HEK293T (cell line): ENCODE measurements at regions not wholly inside any gene's neighbourhood (a gene's known extent, or its start where the extent isn't known, plus 50 kb on each side); places are given as distances from the start of the nearest gene placed in this dataset.

ENCODE experiments used
- CTCF ChIA-PET: fragments of 350-600 bp; formaldehyde crosslinking; extraction: SDS; loops from one replicate; lab custom pipeline; 2021; ENCODE audit warnings: antibody characterized with exemption, inconsistent platforms; lab: Yijun Ruan, JAX
- POLR2A ChIA-PET: fragments of 350-600 bp; formaldehyde crosslinking; extraction: SDS; loops from one replicate; lab custom pipeline; 2020; ENCODE audit warnings: antibody characterized with exemption, inconsistent platforms; lab: Yijun Ruan, JAX
- DNase-seq: peaks from one replicate; pipeline ENCODE4 v3.0.0; 2012; ENCODE audit warnings: mixed read lengths; ENCODE audit errors: extremely low spot score
- ARNT ChIP-seq: fragments of 450-650 bp; IDR thresholded peaks from 2 replicates; pipeline ENCODE4 v1.6.1; 2017; ENCODE audit warnings: mild to moderate bottlenecking
- BHLHE40 ChIP-seq: fragments of 450-650 bp; IDR thresholded peaks from 2 replicates; pipeline ENCODE4 v1.6.1; 2016; ENCODE audit warnings: mild to moderate bottlenecking, moderate library complexity, borderline replicate concordance
- CTBP1 ChIP-seq: fragments of 450-650 bp; IDR thresholded peaks from 2 replicates; pipeline ENCODE4 v1.6.1; 2016; ENCODE audit warnings: borderline replicate concordance
- ELF4 ChIP-seq: fragments of 450-650 bp; IDR thresholded peaks from 2 replicates; pipeline ENCODE4 v1.6.1; 2017; ENCODE audit warnings: antibody characterized with exemption
- FOXA1 ChIP-seq: fragments of 450-650 bp; IDR thresholded peaks from 2 replicates; pipeline ENCODE4 v1.6.1; 2016; ENCODE audit warnings: mild to moderate bottlenecking
- FOXK2 ChIP-seq: fragments of 450-650 bp; IDR thresholded peaks from 2 replicates; pipeline ENCODE4 v1.6.1; 2016; ENCODE audit warnings: mild to moderate bottlenecking
- FOXM1 ChIP-seq: fragments of 450-650 bp; IDR thresholded peaks from 2 replicates; pipeline ENCODE4 v1.6.1; 2017; ENCODE audit warnings: mild to moderate bottlenecking, borderline replicate concordance
- HDGF ChIP-seq: fragments of 450-650 bp; IDR thresholded peaks from 2 replicates; pipeline ENCODE4 v1.6.1; 2017; ENCODE audit warnings: antibody characterized with exemption, borderline replicate concordance
- L3MBTL2 ChIP-seq: fragments of 450-650 bp; conservative IDR thresholded peaks from 2 replicates; pipeline ENCODE4 v1.6.1; 2016; ENCODE audit warnings: mild to moderate bottlenecking
- LEF1 ChIP-seq: fragments of 450-650 bp; IDR thresholded peaks from 2 replicates; pipeline ENCODE4 v1.6.1; 2017; ENCODE audit warnings: mild to moderate bottlenecking, borderline replicate concordance
- NFRKB ChIP-seq: fragments of 450-650 bp; IDR thresholded peaks from 2 replicates; pipeline ENCODE4 v1.6.1; 2016; ENCODE audit warnings: mild to moderate bottlenecking, moderate library complexity
- SP1 ChIP-seq: fragments of 450-650 bp; IDR thresholded peaks from 2 replicates; pipeline ENCODE4 v1.6.1; 2017
- SUZ12 ChIP-seq: fragments of 450-650 bp; IDR thresholded peaks from 2 replicates; pipeline ENCODE4 v1.6.1; 2016; ENCODE audit warnings: mild to moderate bottlenecking
- TARDBP ChIP-seq: fragments of 450-650 bp; IDR thresholded peaks from 2 replicates; pipeline ENCODE4 v1.6.1; 2016
- ZNF384 ChIP-seq: fragments of 450-650 bp; IDR thresholded peaks from 2 replicates; pipeline ENCODE4 v1.6.1; 2016
- TF ChIP-seq, protein P1 (sequence below): fragments of 450-650 bp; IDR thresholded peaks from 2 replicates; pipeline ENCODE4 v1.6.1; 2016

DNA sequence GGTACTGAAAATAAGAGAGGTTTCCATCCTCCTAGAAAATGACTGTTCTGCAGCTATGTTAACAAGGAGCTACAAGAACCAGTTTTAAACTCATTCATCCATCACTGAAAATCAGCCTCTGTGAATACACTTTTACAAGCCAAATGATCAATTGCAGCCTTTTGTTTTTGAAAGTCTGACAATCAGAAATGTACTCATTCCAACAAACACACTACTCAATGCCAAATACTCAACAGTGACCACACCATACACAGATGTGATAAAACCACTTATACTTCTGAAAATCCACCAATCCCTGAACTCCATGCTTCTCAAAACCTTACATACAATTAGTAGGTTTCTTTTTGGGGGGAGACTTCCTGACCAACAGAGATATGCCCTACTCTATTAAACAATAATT lies 663.9 kb upstream of the CHAC2 start:
- TF ChIP-seq ZNF384 (no peak), BHLHE40 (no peak), SUZ12 (no peak), L3MBTL2 (no peak), FOXK2 (no peak), TARDBP (no peak), CTBP1 (no peak)
- no peak for DNase-seq
- ChIA-PET POLR2A (no interaction called here), CTCF (no interaction called here)

DNA sequence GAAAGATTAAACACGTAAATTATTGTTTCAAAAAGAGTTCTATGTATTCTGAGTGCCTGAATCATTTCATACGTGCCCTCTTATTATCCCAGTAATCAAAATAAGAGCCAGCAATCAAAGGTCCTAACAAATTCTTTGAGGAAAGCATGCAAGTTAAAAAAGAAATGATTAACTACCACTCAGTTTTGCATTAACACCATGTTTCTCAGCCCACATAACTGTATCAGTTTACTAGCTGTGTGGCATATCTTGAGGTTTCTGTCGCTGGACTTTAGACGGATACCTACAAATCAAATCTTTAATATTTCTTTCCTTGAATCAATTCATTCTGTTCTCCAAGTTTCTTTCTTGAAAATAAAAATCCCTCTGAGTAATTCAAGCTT lies 668.9 kb upstream of the CHAC2 start:
- no peak for TF ChIP-seq L3MBTL2
- no peak for TF ChIP-seq SUZ12
- no peak for TF ChIP-seq FOXK2
- TF ChIP-seq FOXM1, result no peak
- TF ChIP-seq TARDBP, result no peak
- TF ChIP-seq HDGF, result no peak
- no peak for TF ChIP-seq CTBP1
- TF ChIP-seq ELF4, result no peak
- TF ChIP-seq BHLHE40, result no peak
- TF ChIP-seq, protein P1, sequence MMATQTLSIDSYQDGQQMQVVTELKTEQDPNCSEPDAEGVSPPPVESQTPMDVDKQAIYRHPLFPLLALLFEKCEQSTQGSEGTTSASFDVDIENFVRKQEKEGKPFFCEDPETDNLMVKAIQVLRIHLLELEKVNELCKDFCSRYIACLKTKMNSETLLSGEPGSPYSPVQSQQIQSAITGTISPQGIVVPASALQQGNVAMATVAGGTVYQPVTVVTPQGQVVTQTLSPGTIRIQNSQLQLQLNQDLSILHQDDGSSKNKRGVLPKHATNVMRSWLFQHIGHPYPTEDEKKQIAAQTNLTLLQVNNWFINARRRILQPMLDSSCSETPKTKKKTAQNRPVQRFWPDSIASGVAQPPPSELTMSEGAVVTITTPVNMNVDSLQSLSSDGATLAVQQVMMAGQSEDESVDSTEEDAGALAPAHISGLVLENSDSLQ, result no peak
- TF ChIP-seq SP1, result no peak
- no peak for TF ChIP-seq ARNT
- TF ChIP-seq ZNF384, result no peak
- TF ChIP-seq LEF1, result no peak
- TF ChIP-seq NFRKB, result no peak
- TF ChIP-seq FOXA1, result no peak
- ChIA-PET CTCF (no interaction called here), POLR2A (no interaction called here)
- DNase-seq, result no peak

DNA sequence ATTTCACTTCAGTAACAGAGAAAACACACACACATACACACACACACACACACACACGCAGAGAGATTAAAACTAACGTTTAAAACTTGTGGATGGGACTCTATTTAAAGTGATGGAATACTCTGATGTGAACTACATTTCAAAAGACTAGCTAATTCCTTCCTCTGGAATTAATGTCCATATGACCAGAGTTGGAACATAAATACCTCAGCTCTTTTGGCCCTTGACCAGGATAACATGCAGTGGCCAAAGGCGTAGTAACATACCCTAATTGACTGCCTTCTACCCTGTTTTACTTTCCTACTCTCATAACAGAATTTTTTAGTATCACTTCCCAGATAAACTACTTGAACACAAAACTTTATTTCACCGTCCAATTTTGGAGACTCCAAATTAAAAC lies 671.3 kb upstream of the CHAC2 start:
- ChIA-PET CTCF (no interaction called here), POLR2A (no interaction called here)
- DNase-seq, result no peak
- TF ChIP-seq ZNF384, result no peak
- TF ChIP-seq L3MBTL2, result no peak
- TF ChIP-seq FOXM1, result no peak
- no peak for TF ChIP-seq SP1

DNA sequence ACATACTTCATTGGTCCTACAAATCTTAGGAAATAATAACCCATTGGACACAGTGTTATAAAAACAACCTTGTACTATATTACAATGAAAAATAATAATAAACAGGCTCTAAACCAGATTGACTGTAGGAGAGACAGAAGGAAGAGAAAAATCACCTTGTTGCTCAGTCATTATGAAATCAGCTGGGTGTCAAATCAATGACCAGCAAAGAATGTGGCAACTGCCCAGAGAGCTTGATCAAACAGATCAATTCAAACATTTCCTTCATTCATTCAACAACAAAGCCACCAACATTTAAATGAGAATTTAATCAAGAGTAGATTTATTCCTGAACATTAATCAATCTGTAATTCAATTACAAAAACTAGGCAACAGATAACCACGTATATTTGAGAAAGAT lies 671.9 kb upstream of the CHAC2 start:
- TF ChIP-seq ZNF384 (no peak), BHLHE40 (no peak), HDGF (no peak), CTBP1 (no peak), ELF4 (no peak), FOXK2 (no peak), LEF1 (no peak), NFRKB (no peak), SUZ12 (no peak), FOXM1 (no peak), SP1 (no peak), ARNT (no peak), FOXA1 (no peak)
- TF ChIP-seq, protein P1, result no peak
- ChIA-PET CTCF (no interaction called here), POLR2A (no interaction called here)
- DNase-seq, result no peak

DNA sequence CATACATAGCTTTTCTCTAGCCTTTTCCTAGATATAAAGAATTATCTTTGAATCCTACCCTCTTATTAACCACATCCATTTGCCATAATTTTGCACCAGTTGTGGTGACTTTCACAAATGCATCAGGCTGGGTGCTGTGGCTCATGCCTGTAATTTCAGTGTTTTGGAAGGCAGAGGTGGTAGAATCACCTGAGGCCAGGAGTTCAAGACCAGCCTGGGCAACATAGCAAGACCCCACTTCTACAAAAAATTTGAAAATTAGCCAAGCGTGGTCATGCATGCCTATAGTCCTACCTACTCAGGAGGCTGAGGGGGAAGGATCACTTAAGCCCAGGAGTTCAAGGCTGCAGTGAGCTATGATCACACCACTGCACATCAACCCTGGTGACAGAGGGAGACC lies 672.4 kb upstream of the CHAC2 start:
- DNase-seq, result no peak
- ChIA-PET CTCF (no interaction called here), POLR2A (no interaction called here)
- TF ChIP-seq ZNF384 (no peak), TARDBP (no peak), NFRKB (no peak), FOXK2 (no peak), ELF4 (no peak), SUZ12 (no peak), ARNT (no peak), L3MBTL2 (no peak), CTBP1 (no peak), SP1 (no peak), LEF1 (no peak), FOXA1 (no peak), BHLHE40 (no peak), FOXM1 (no peak), HDGF (no peak)
- TF ChIP-seq, protein P1, result no peak

DNA sequence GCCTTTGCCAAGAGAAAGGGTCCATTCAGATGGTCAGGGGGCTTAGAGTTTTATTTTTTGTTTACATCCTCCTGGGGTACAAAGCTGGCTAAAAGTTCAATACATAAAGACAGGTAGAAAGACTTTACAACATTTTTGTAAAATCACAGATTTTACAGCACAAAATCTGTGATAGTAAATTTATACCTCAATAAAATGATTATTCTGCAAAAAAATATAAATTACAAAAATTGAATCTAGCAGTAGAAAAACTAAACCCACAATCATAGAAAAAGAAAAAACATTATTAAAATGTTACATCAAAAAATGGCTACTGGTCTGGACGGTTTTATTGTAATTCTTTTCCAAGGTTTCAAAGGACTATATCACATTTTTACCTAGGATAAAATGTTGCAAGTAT lies 674.2 kb upstream of the CHAC2 start:
- DNase-seq, result no peak
- TF ChIP-seq FOXM1, result no peak
- TF ChIP-seq BHLHE40, result no peak
- TF ChIP-seq ELF4, result no peak
- TF ChIP-seq SP1, result no peak
- no peak for TF ChIP-seq CTBP1
- no peak for TF ChIP-seq TARDBP
- TF ChIP-seq ZNF384, result no peak
- no peak for TF ChIP-seq ARNT
- TF ChIP-seq L3MBTL2, result no peak
- no peak for TF ChIP-seq SUZ12
- TF ChIP-seq FOXA1, result no peak
- no peak for TF ChIP-seq LEF1
- TF ChIP-seq, protein P1, result no peak
- TF ChIP-seq FOXK2, result no peak
- TF ChIP-seq NFRKB, result no peak
- TF ChIP-seq HDGF, result no peak
- ChIA-PET CTCF (no interaction called here), POLR2A (no interaction called here)
